Heart right ventricle (tissue), 16 donors: ENCODE measurements at regions not wholly inside any gene's neighbourhood (a gene's known extent, or its start where the extent isn't known, plus 50 kb on each side); places are given as distances from the start of the nearest gene placed in this dataset.

Source experiments
- ATAC-seq, 8 donors: fragments of 200-7000 bp; cut with Tn5 transposase; one replicate each; pipeline ENCODE4 v1.9.1; 2020; ENCODE audit warnings: mild to moderate bottlenecking in 8 of 8, moderate library complexity in 8 of 8, moderate number of reproducible peaks in 1 of 8
- DNase-seq, 2 donors: peaks; one replicate each; pipeline ENCODE4 v3.0.0-alpha.2; 2020
- H3K27ac ChIP-seq, 10 donors: fragments of 200-600 bp; sonication (generic) in 2 of 10; one replicate each; pipeline versions ENCODE4 v1.5.0 to v1.8.0; 2020 to 2022; ENCODE audit warnings: mild to moderate bottlenecking in 3 of 10
- H3K27me3 ChIP-seq, 7 donors: fragments of 200-600 bp; one replicate each; pipeline ENCODE4 v1.8.0; 2021 to 2022; ENCODE audit warnings: mild to moderate bottlenecking in 2 of 7
- H3K36me3 ChIP-seq, 9 donors: fragments of 200-600 bp; sonication (generic) in 1 of 9; one replicate each; pipeline versions ENCODE4 v1.5.0 to v1.8.0; 2020 to 2022; ENCODE audit warnings: mild to moderate bottlenecking in 2 of 9
- H3K4me1 ChIP-seq, 9 donors: fragments of 200-600 bp; sonication (generic) in 1 of 9; one replicate each; pipeline versions ENCODE4 v1.5.0 to v1.8.0; 2020 to 2022; ENCODE audit warnings: mild to moderate bottlenecking in 4 of 9
- H3K4me3 ChIP-seq, 10 donors: fragments of 200-600 bp; sonication (generic) in 2 of 10; one replicate each; pipeline versions ENCODE4 v1.5.0 to v1.8.0; 2020 to 2022; ENCODE audit warnings: mild to moderate bottlenecking in 7 of 10, moderate library complexity in 2 of 10
- H3K9me3 ChIP-seq, 11 donors: fragments of 200-600 bp in 10 of 11; sonication (generic) in 2 of 11; one replicate each; pipeline versions ENCODE4 v1.5.0 to v1.8.0; 2013 to 2022; ENCODE audit warnings: mild to moderate bottlenecking in 2 of 11, control low read depth in 1 of 11, moderate library complexity in 1 of 11
- WGBS, 2 donors: extraction: QIAGEN DNeasy Blood & Tissue Kit; methylation state at CpG; one replicate each; pipeline ENCODE4 v1.1.7; 2013; ENCODE audit warnings: inconsistent platforms in 1 of 2; 5-methylcytosine and 5-hydroxymethylcytosine counted together
- intact Hi-C, 10 donors: fragments of 100-400 bp; cut with DNase I; formaldehyde crosslinking; loops; one replicate each; pipeline versions ENCODE4 v1.11.1 to v1.14.2; 2022
- TF ChIP-seq, protein P1 (sequence below), 9 donors: fragments of 200-600 bp; sonication (generic) in 2 of 9; IDR thresholded peaks; one replicate each; pipeline versions ENCODE4 v1.5.0 to v1.8.0; 2021 to 2022; ENCODE audit warnings: antibody characterized with exemption in 9 of 9, mild to moderate bottlenecking in 5 of 9, moderate library complexity in 1 of 9
- donor health status: Arrhythmogenic right ventricular cardiomyopathy.
- donor health status: ischemic (EF 13 %, LVEDD 7.1; RV severe dilation, severe dysfunction).
- donor health status: healthy with polysubstance abuse.
- donor health status: DM: no; HTN: yes; CAD: no.
- donor health status: DM: no; HTN: no; CAD: no.
- donor health status: ischemic (EF 25% LVEDD 6.9; RV normal size, moderate dysfunction).
- donor health status: ischemic (EF 25% LVEDD 5.7; RV mildly dilated, moderate dysfunction).
- donor health status: healthy.
- donor health status: DM: yes; HTN: yes; CAD: no.
- donor health status: Ischemic cardiomyopathy.
- donor health status: ischemic (EF 35%, LVEDD 5.7; RV mildly dilated, moderate dysfunction).
- donor health status: nonischemic (EF 11% LVEDD 7.7; RV severe dilation, severe dysfunction).
- donor health status: DM: yes; HTN: yes; CAD: no.
- donor health status: PGD.
- donor health status: ischemic (EF 29% LVEDD 5.4; RV normal size, mild dysfunction).
- donor health status: nonischemic (EF 23%, LVEDD 6.1; RV moderate dilation, normal function).

GRCh38 chr15:70526974-70527325, 236.4 kb downstream of the UACA start:
- WGBS, 2 donors = 76 to 82% methylated on average over 6 of the region's 6 CpGs
- H3K36me3 ChIP-seq = no peaks in the 10 kb centered on the region
- H3K27ac ChIP-seq = no peak overlapping the region
- TF ChIP-seq, protein P1, sequence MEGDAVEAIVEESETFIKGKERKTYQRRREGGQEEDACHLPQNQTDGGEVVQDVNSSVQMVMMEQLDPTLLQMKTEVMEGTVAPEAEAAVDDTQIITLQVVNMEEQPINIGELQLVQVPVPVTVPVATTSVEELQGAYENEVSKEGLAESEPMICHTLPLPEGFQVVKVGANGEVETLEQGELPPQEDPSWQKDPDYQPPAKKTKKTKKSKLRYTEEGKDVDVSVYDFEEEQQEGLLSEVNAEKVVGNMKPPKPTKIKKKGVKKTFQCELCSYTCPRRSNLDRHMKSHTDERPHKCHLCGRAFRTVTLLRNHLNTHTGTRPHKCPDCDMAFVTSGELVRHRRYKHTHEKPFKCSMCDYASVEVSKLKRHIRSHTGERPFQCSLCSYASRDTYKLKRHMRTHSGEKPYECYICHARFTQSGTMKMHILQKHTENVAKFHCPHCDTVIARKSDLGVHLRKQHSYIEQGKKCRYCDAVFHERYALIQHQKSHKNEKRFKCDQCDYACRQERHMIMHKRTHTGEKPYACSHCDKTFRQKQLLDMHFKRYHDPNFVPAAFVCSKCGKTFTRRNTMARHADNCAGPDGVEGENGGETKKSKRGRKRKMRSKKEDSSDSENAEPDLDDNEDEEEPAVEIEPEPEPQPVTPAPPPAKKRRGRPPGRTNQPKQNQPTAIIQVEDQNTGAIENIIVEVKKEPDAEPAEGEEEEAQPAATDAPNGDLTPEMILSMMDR (IDR thresholded peaks at IDR 0.05) = no peak
- DNase-seq (no peak), ATAC-seq (no peak)
- H3K27me3 ChIP-seq = peaks cover 0 to 14% (median 0%) of the 10 kb centered on the region in 7 donors
- H3K4me1 ChIP-seq = peaks cover 0 to 36% (median 0%) of the 10 kb centered on the region in 9 donors
- intact Hi-C loops = no loop called here
- H3K4me3 ChIP-seq = no peak overlapping the region
- H3K9me3 ChIP-seq = no peaks in the 10 kb centered on the region

- H3K27me3 ChIP-seq = peaks cover 0 to 17% (median 0%) of the 10 kb centered on the region in 7 donors
- no peak for DNase-seq
- ATAC-seq = no peak
- H3K4me3 ChIP-seq = no peak overlapping the region
- peaks cover 0 to 36% (median 0%) of the 10 kb centered on the region in 9 donors for H3K4me1 ChIP-seq
- H3K36me3 ChIP-seq = no peaks in the 10 kb centered on the region
- 73% methylated on average over 12 of the region's 12 CpGs for WGBS, 2 donors
- intact Hi-C loops = no loop called here
- no peaks in the 10 kb centered on the region for H3K9me3 ChIP-seq
- TF ChIP-seq, protein P1 (IDR thresholded peaks at IDR 0.05) = no peak
- H3K27ac ChIP-seq = no peak overlapping the region
Observed at GRCh38 chr15:70526221-70526973, 237.0 kb downstream of the UACA start.

- H3K27me3 ChIP-seq = peaks cover 0 to 20% (median 0%) of the 10 kb centered on the region in 7 donors
- no peak overlapping the region for H3K4me3 ChIP-seq
- no peaks in the 10 kb centered on the region for H3K36me3 ChIP-seq
- no peak overlapping the region for H3K27ac ChIP-seq
- ATAC-seq (no peak), DNase-seq (no peak)
- intact Hi-C loops = no loop called here
- WGBS, 2 donors = 74 to 80% methylated on average over 1 of the region's 1 CpG
- TF ChIP-seq, protein P1 (IDR thresholded peaks at IDR 0.05) = no peak
- peaks cover 0 to 36% (median 0%) of the 10 kb centered on the region in 9 donors for H3K4me1 ChIP-seq
- H3K9me3 ChIP-seq = no peaks in the 10 kb centered on the region
Observed at GRCh38 chr15:70525551-70525950, 237.8 kb downstream of the UACA start.

- no peak overlapping the region for H3K4me3 ChIP-seq
- intact Hi-C loops = no loop called here
- peaks cover 0 to 23% (median 0%) of the 10 kb centered on the region in 7 donors for H3K27me3 ChIP-seq
- H3K4me1 ChIP-seq = peaks cover 0 to 34% (median 0%) of the 10 kb centered on the region in 9 donors
- DNase-seq = no peak
- no peaks in the 10 kb centered on the region for H3K9me3 ChIP-seq
- no peaks in the 10 kb centered on the region for H3K36me3 ChIP-seq
- no peak overlapping the region for H3K27ac ChIP-seq
- no peak for ATAC-seq
- TF ChIP-seq, protein P1 (IDR thresholded peaks at IDR 0.05) = no peak
- WGBS, 2 donors = 82 to 85% methylated on average over 6 of the region's 6 CpGs
Observed at GRCh38 chr15:70524470-70524869, 238.9 kb downstream of the UACA start.
